ENCODE measurements at regions not wholly inside any gene's neighbourhood (a gene's known extent, or its start where the extent isn't known, plus 50 kb on each side); places are given as distances from the start of the nearest gene placed in this dataset.
A peak's percentile ranks its signal among the peaks of the same experiment; 100 is the strongest.

GRCh38 chr11:103530257-103530656 lies 421.0 kb downstream of the DYNC2H1 start:
- Histone ChIP-seq H3F3A (ENCODE audit: insufficient read depth, low read depth) (peaks cover 6% of the 10 kb centered on the region), H3K4me3 (no peak overlapping the region), H3K36me3 (ENCODE audit: low read depth) (no peaks in the 10 kb centered on the region), H4K20me1 (ENCODE audit: insufficient read depth) (no peaks in the 10 kb centered on the region), H3K4me2 (no peak overlapping the region), H3K4me1 (replicated peaks; ENCODE audit: insufficient read depth) (peaks cover 45% of the 10 kb centered on the region), H3K9me3 (ENCODE audit: insufficient read depth, low read depth) (no peaks in the 10 kb centered on the region; the same call in 1 of the 2 replicates), H2AFZ (no peak overlapping the region), H3K27ac (no peak overlapping the region), H3K79me2 (ENCODE audit: low read depth) (no peaks in the 10 kb centered on the region), H3K9me2 (ENCODE audit: insufficient read depth) (no peaks in the 10 kb centered on the region; the same call in 1 of the 2 replicates), H3K27me3 (ENCODE audit: insufficient read depth, low read depth) (no peaks in the 10 kb centered on the region)
- DNase-seq, result no peak
- TF ChIP-seq CTCF (conservative IDR thresholded peaks at IDR 0.05), result no peak
- TF ChIP-seq EZH2 (IDR thresholded peaks at IDR 0.05; ENCODE audit: low read depth), result no peak
- intact Hi-C loops (cut with micrococcal nuclease; ENCODE audit: unreplicated experiment), result no loop called here
- BruUV-seq (replicated peaks), result no TSS peak
- CTCF ChIA-PET, result no interaction called here
- POLR2A ChIA-PET (ENCODE audit: unreplicated experiment), result no interaction called here

- H3K9me3 ChIP-seq (ENCODE audit: insufficient read depth, low read depth), result no peaks in the 10 kb centered on the region
- H3K4me2 ChIP-seq, result peak overlapping the region; percentile 18
- H3K4me1 ChIP-seq (replicated peaks; ENCODE audit: insufficient read depth), result peaks cover 37% of the 10 kb centered on the region
- H3K4me3 ChIP-seq, result no peak overlapping the region
- H4K20me1 ChIP-seq (ENCODE audit: insufficient read depth), result no peaks in the 10 kb centered on the region
- 0 out of 2 replicates have a peak overlapping the region, but pooled peaks have one; percentile 14 for H2AFZ ChIP-seq
- intact Hi-C loops (cut with micrococcal nuclease; ENCODE audit: unreplicated experiment), result no loop called here
- BruUV-seq (replicated peaks), result no TSS peak
- TF ChIP-seq CTCF (conservative IDR thresholded peaks at IDR 0.05), result no peak
- TF ChIP-seq EZH2 (IDR thresholded peaks at IDR 0.05; ENCODE audit: low read depth), result no peak
- H3K27me3 ChIP-seq (ENCODE audit: insufficient read depth, low read depth), result no peaks in the 10 kb centered on the region
- H3F3A ChIP-seq (ENCODE audit: insufficient read depth, low read depth), result no peaks in the 10 kb centered on the region
- CTCF ChIA-PET, result no interaction called here
- no peaks in the 10 kb centered on the region; the same call in 1 of the 2 replicates for H3K9me2 ChIP-seq (ENCODE audit: insufficient read depth)
- DNase-seq, result peak in 1 of 2 experiments; percentile 64
- POLR2A ChIA-PET (ENCODE audit: unreplicated experiment), result interaction anchor here (0.6 kb wide), 1 partner anchor 440 kb away, joined by 3 read pairs; the partner anchor contains the start of gene DCUN1D5
- H3K27ac ChIP-seq, result peak overlapping the region; percentile 55; the same call in 1 of the 2 replicates
- H3K79me2 ChIP-seq (ENCODE audit: low read depth), result no peaks in the 10 kb centered on the region
- H3K36me3 ChIP-seq (ENCODE audit: low read depth), result no peaks in the 10 kb centered on the region
Observed at GRCh38 chr11:103532133-103532788, 423.0 kb downstream of the DYNC2H1 start.

GRCh38 chr11:103534191-103534590 lies 425.0 kb downstream of the DYNC2H1 start:
- no peak for DNase-seq
- H3K27me3 ChIP-seq (ENCODE audit: insufficient read depth, low read depth), result no peaks in the 10 kb centered on the region
- H3K4me1 ChIP-seq (replicated peaks; ENCODE audit: insufficient read depth), result peaks cover 18% of the 10 kb centered on the region
- no peak overlapping the region for H3K4me3 ChIP-seq
- H3K27ac ChIP-seq, result no peak overlapping the region
- H3K4me2 ChIP-seq, result no peak overlapping the region
- no peaks in the 10 kb centered on the region for H3K9me3 ChIP-seq (ENCODE audit: insufficient read depth, low read depth)
- H3K9me2 ChIP-seq (ENCODE audit: insufficient read depth), result no peaks in the 10 kb centered on the region; the same call in 1 of the 2 replicates
- H3K36me3 ChIP-seq (ENCODE audit: low read depth), result no peaks in the 10 kb centered on the region
- no TSS peak for BruUV-seq (replicated peaks)
- H2AFZ ChIP-seq, result no peak overlapping the region
- intact Hi-C loops (cut with micrococcal nuclease; ENCODE audit: unreplicated experiment), result no loop called here
- no peaks in the 10 kb centered on the region for H4K20me1 ChIP-seq (ENCODE audit: insufficient read depth)
- CTCF ChIA-PET, result interaction anchor here (0.6 kb wide), 1 partner anchor 1786 kb away, joined by 3 read pairs; no protein-coding TSS in a partner anchor
- TF ChIP-seq EZH2 (IDR thresholded peaks at IDR 0.05; ENCODE audit: low read depth), result no peak
- TF ChIP-seq CTCF (conservative IDR thresholded peaks at IDR 0.05), result no peak
- POLR2A ChIA-PET (ENCODE audit: unreplicated experiment), result no interaction called here
- H3K79me2 ChIP-seq (ENCODE audit: low read depth), result no peaks in the 10 kb centered on the region
- no peaks in the 10 kb centered on the region for H3F3A ChIP-seq (ENCODE audit: insufficient read depth, low read depth)

Measured in PC-9 (cell line).